Brain microvascular endothelial cell (primary cell): ENCODE measurements at regions not wholly inside any gene's neighbourhood (a gene's known extent, or its start where the extent isn't known, plus 50 kb on each side); places are given as distances from the start of the nearest gene placed in this dataset.
"Not testable (repeated sequence)": the region's sequence is repeated elsewhere in the genome, so short reads cannot be mapped to it uniquely, and the experiment has no call there.

ENCODE experiments used
- DNase-seq: peaks from one replicate; pipeline ENCODE4 v3.0.0-alpha.2; 2020
- H3K27ac ChIP-seq: fragments of 250-450 bp; sonication (Bioruptor Pico); 2 replicates; pipeline ENCODE4 v1.5.1; 2020; ENCODE audit warnings: mild to moderate bottlenecking, moderate library complexity
- H3K27me3 ChIP-seq: fragments of 250-450 bp; sonication (Bioruptor Pico); replicated peaks from 2 replicates; pipeline ENCODE4 v1.5.1; 2020; ENCODE audit warnings: mild to moderate bottlenecking
- H3K36me3 ChIP-seq: fragments of 250-450 bp; sonication (Bioruptor Pico); replicated peaks from 2 replicates; pipeline ENCODE4 v1.5.1; 2020; ENCODE audit warnings: mild to moderate bottlenecking
- H3K4me3 ChIP-seq: 2 replicates; pipeline ENCODE4 v1.5.1; 2011; ENCODE audit warnings: low read depth, mild to moderate bottlenecking, control low read depth, low read length, moderate library complexity
- CTCF ChIP-seq: IDR thresholded peaks from 2 replicates; pipeline ENCODE4 v1.5.1; 2011; ENCODE audit warnings: low read depth, mild to moderate bottlenecking, moderate library complexity, low read length, control low read depth, inconsistent platforms; ENCODE audit errors: missing control alignments
- in situ Hi-C: cut with HindIII; loops from 2 replicates; pipeline ENCODE4 v1.10.0; 2017; ENCODE audit warnings: low sequenced_read_pairs, low pct_ligation_motif_present

GRCh38 chr7:138387755-138388475, 72.1 kb upstream of the TRIM24 start:
- Histone ChIP-seq H3K27me3 (no peaks in the 10 kb centered on the region), H3K27ac (no peak overlapping the region), H3K36me3 (no peaks in the 10 kb centered on the region), H3K4me3 (no peak overlapping the region)
- no peak for TF ChIP-seq CTCF
- in situ Hi-C loops, result no loop called here
- peak; percentile 7 for DNase-seq

- in situ Hi-C loops, result no loop called here
- Histone ChIP-seq H3K27ac (no peak overlapping the region), H3K36me3 (no peaks in the 10 kb centered on the region), H3K4me3 (no peak overlapping the region), H3K27me3 (no peaks in the 10 kb centered on the region)
- DNase-seq, result no peak
- TF ChIP-seq CTCF, result no peak
These were observed 71.2 kb upstream of the TRIM24 start for GRCh38 chr7:138388673-138389491.

GRCh38 chr7:138395763-138396162, 64.3 kb upstream of the TRIM24 start:
- H3K36me3 ChIP-seq, result no peaks in the 10 kb centered on the region
- H3K4me3 ChIP-seq, result no peak overlapping the region
- no peak overlapping the region for H3K27ac ChIP-seq
- no peaks in the 10 kb centered on the region for H3K27me3 ChIP-seq
- no peak for TF ChIP-seq CTCF
- DNase-seq, result no peak
- in situ Hi-C loops, result no loop called here

GRCh38 chr7:138396251-138397070, 63.6 kb upstream of the TRIM24 start:
- Histone ChIP-seq H3K36me3 (no peaks in the 10 kb centered on the region), H3K4me3 (no peak overlapping the region), H3K27ac (no peak overlapping the region), H3K27me3 (no peaks in the 10 kb centered on the region)
- no peak for DNase-seq
- TF ChIP-seq CTCF, result no peak
- in situ Hi-C loops, result no loop called here

GRCh38 chr7:138397071-138397433, 63.0 kb upstream of the TRIM24 start:
- H3K27ac ChIP-seq, in situ Hi-C loops, H3K36me3 ChIP-seq, DNase-seq, H3K4me3 ChIP-seq, H3K27me3 ChIP-seq: not testable (repeated sequence)

GRCh38 chr7:138398857-138399256, 61.2 kb upstream of the TRIM24 start:
- Histone ChIP-seq H3K4me3 (no peak overlapping the region), H3K27me3 (no peaks in the 10 kb centered on the region), H3K27ac (no peak overlapping the region), H3K36me3 (no peaks in the 10 kb centered on the region)
- DNase-seq, result no peak
- in situ Hi-C loops, result no loop called here
- no peak for TF ChIP-seq CTCF
